ENCODE measurements at regions not wholly inside any gene's neighbourhood (a gene's known extent, or its start where the extent isn't known, plus 50 kb on each side); places are given as distances from the start of the nearest gene placed in this dataset.
"Not testable (repeated sequence)": the region's sequence is repeated elsewhere in the genome, so short reads cannot be mapped to it uniquely, and the experiment has no call there.

DNA sequence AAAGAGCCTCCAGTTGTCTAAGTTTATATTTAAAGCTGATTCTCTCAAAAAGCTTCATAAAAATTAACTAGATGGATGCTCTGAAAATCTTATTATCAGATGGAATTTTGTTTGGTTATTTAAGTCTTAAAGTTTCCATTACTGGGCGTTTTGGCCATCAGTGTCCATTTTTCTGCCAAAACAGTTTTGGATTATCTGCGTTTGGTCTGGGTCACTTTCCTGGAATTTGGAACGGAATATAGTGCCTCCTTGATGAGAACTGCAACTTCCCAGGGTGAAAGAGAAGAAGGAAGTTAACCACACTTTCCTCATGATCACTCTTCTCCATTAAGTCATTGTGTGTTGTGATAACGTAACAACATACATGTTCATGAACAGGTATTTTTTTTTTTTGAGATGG, 764.9 kb upstream of the AUTS2 start:
- H3K36me3 ChIP-seq (replicated peaks; ENCODE audit: control insufficient read depth, insufficient read depth, low read length) = no peaks in the 10 kb centered on the region
- no peak for DNase-seq
- H3K4me3 ChIP-seq (ENCODE audit: insufficient read depth, low read depth, low read length) = no peak overlapping the region
- H3K27me3 ChIP-seq (ENCODE audit: control insufficient read depth, insufficient read depth, low read length) = no peaks in the 10 kb centered on the region

DNA sequence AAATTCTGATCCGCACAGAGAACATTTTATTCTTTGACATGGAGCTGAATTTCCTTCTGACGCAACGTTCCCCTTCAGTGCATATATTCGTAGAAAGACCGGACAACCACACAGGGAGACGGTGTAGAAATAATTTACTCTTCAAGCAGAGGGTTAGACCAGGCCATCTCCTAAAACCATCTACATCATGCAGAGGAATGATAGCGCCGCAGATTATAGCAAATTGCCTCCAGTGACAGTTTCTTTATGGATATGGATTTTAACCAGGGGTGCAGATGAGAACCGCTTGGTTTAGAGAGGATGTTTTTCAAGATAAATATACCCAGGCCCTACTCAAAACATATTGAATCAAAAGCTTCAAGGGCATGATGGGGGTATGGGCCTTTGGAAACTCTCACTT, 759.3 kb upstream of the AUTS2 start:
- no peak for DNase-seq
- H3K36me3 ChIP-seq (replicated peaks; ENCODE audit: control insufficient read depth, insufficient read depth, low read length) = no peaks in the 10 kb centered on the region
- no peaks in the 10 kb centered on the region for H3K27me3 ChIP-seq (ENCODE audit: control insufficient read depth, insufficient read depth, low read length)
- H3K4me3 ChIP-seq (ENCODE audit: insufficient read depth, low read depth, low read length) = no peak overlapping the region

DNA sequence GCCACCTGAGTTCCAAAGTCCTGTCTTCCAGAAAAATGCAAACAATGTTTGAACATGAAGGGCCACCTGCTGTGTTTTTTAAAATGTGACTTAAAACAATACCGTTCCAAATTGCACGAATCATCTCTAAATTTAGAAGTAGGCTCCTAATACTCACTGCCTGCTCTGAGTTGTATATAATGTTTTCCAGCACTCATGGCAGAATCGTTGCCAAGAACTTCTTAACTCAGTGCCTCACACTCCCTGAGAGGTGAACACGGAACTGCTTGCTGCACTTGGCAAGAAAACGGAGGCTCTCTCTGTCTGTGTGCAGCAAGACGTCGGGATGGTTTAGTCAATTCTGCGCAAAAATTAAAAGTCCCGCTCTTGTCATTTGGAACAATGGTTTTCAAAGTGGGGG, 757.3 kb upstream of the AUTS2 start:
- H3K27me3 ChIP-seq (ENCODE audit: control insufficient read depth, insufficient read depth, low read length) = no peaks in the 10 kb centered on the region
- no peak for DNase-seq
- no peaks in the 10 kb centered on the region for H3K36me3 ChIP-seq (replicated peaks; ENCODE audit: control insufficient read depth, insufficient read depth, low read length)
- no peak overlapping the region for H3K4me3 ChIP-seq (ENCODE audit: insufficient read depth, low read depth, low read length)

DNA sequence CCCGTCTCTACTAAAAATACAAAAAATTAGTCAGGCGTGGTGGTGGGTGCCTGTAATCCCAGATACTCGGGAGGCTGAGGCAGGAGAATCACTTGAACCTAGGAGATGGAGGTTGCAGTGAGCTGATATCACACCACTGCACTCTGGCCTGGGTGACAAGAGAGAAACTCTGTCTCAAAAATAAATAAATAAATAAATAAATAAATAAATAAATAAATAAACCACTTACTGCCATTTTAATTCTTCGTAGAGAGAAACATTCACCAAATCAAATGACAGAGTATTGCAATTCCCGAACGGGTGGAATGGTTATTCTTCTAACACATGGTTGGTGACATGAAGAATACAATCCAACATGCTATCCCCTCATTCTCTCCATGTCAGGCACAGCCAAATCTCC, 754.3 kb upstream of the AUTS2 start:
- H3K27me3 ChIP-seq (ENCODE audit: control insufficient read depth, insufficient read depth, low read length) = not testable (repeated sequence)

DNA sequence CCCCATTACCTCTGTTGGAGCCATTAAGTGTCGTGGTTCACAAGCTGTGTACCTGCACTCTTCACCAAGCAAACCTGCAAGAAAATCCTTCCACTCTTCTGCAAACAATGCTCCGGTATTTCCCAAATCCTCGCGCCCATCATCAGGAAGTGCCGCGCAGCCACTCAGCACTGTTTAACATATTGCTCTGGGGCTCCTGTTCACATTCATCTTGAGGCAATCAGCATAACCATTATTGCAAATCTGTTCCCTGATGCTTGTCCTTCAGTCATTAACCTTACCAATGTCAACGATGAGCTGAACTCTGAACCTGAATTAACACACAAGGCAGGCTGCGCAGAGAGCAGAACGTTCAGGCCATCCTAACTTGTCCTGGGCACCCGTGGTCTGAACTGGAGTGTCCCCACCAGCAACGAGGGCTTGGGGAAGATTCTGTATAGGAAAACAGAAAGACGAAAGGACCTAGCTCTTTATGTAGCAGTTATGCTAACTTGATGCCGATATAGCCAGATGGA, 751.4 kb upstream of the AUTS2 start:
- H3K27me3 ChIP-seq (ENCODE audit: control insufficient read depth, insufficient read depth, low read length) = no peaks in the 10 kb centered on the region
- DNase-seq = no peak

More for the DNA sequence above, 754.3 kb upstream of the AUTS2 start:
- H3K4me3 ChIP-seq (ENCODE audit: insufficient read depth, low read depth, low read length); H3K36me3 ChIP-seq (replicated peaks; ENCODE audit: control insufficient read depth, insufficient read depth, low read length); DNase-seq: not testable (repeated sequence)

DNA sequence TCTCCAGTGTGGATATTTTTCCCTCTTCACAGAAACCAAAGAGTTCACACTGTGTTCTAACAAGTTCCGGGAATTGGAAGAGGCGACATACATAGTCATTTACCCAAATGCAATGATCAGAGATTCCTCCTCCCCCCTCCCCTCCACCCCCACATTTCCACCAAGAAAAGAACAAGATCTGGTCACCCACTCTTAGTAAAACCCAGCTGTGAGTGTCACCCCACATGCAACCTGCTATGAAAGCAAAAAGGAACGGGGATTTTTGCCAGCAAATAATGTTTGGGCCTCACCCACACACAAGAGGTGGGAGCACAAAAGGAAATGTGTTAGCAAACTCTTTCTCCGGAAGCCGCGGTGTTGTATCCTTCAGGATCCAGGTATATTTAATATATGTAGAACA, 745.0 kb upstream of the AUTS2 start:
- Histone ChIP-seq H3K4me3 (ENCODE audit: insufficient read depth, low read depth, low read length) (no peak overlapping the region), H3K36me3 (replicated peaks; ENCODE audit: control insufficient read depth, insufficient read depth, low read length) (no peaks in the 10 kb centered on the region)
- no peak for DNase-seq

More for the DNA sequence above, 751.4 kb upstream of the AUTS2 start:
- Histone ChIP-seq H3K4me3 (ENCODE audit: insufficient read depth, low read depth, low read length) (no peak overlapping the region), H3K36me3 (replicated peaks; ENCODE audit: control insufficient read depth, insufficient read depth, low read length) (no peaks in the 10 kb centered on the region)

DNA sequence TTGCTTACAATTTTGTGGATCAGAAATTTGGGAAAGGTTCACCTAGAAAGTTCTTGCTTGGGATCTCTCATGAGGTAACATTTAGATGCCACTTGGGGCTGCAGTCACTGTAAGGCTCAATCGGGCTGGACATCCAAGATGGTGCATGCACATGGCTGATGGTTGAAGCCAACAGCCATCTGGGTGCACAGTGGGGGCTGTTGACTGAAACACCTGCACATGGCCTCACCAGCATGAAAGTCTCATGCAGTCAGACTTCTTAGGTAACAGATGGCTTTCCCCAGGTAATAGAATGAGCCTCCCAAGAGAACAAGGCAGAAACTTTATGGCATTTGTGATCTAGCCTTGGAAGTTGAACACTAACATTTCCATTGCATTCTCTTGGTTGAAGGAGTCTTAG, 740.7 kb upstream of the AUTS2 start:
- DNase-seq = no peak
- no peaks in the 10 kb centered on the region for H3K27me3 ChIP-seq (ENCODE audit: control insufficient read depth, insufficient read depth, low read length)
- H3K36me3 ChIP-seq (replicated peaks; ENCODE audit: control insufficient read depth, insufficient read depth, low read length) = no peaks in the 10 kb centered on the region
- H3K4me3 ChIP-seq (ENCODE audit: insufficient read depth, low read depth, low read length) = no peak overlapping the region

More for the DNA sequence above, 745.0 kb upstream of the AUTS2 start:
- no peaks in the 10 kb centered on the region for H3K27me3 ChIP-seq (ENCODE audit: control insufficient read depth, insufficient read depth, low read length)

DNA sequence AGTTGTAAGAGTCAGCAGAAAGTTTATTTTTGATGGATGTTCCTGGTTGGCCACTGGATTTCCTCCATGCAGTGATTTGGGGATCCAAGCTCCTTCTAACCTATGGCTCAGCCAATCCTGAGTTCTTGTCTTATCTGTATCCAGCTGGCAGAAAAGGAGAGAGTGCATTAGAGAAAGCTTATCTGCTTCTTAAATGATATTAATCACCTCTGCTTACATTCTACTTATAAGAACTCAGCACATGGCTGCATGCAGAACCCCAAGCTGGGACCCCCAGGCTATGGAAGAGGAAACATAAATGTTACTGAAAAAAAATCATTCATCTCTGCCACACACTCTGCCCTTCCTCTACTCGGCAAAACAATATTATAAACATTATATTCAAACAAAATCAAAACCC, 739.8 kb upstream of the AUTS2 start:
- Histone ChIP-seq H3K36me3 (replicated peaks; ENCODE audit: control insufficient read depth, insufficient read depth, low read length) (no peaks in the 10 kb centered on the region), H3K27me3 (ENCODE audit: control insufficient read depth, insufficient read depth, low read length) (no peaks in the 10 kb centered on the region), H3K4me3 (ENCODE audit: insufficient read depth, low read depth, low read length) (no peak overlapping the region)
- DNase-seq = no peak

DNA sequence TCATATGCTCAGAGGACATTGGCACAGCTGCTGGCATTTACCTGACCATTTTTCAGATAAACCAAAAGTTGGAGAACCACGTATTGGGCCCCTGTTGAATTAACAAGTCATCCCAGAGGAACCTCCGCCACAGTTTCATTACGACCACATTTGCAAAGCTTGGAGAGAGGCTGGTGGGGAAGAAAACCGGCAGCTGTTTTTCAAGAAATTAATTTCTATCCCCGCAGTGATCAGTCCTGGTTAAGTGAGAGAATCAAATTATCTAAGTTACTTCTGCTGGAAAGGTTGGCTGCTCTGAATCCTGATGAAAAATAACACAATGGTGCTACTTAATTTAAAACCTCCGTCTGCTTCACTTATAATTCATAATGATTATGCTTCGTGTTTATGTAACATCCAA, 737.1 kb upstream of the AUTS2 start:
- no peak for DNase-seq
- Histone ChIP-seq H3K27me3 (ENCODE audit: control insufficient read depth, insufficient read depth, low read length) (no peaks in the 10 kb centered on the region), H3K4me3 (ENCODE audit: insufficient read depth, low read depth, low read length) (no peak overlapping the region), H3K36me3 (replicated peaks; ENCODE audit: control insufficient read depth, insufficient read depth, low read length) (no peaks in the 10 kb centered on the region)

DNA sequence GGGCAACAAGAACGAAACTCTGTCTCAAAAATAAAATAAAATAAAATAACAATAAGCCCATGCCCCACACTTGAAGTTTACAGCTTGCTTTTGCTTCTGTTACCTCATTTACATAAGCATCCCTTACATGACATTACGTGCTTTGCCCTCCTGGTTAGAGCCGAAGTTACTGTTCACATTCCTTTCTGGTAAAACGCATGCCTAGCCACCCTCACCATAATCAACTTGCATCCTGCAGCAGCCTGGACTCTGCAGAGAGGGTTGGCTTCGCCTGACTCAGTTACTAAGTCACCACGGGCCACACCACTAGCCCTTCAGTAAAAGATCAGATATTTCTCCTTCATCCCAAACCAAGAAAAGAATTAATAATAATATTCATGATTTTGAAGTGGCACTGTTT, 736.0 kb upstream of the AUTS2 start:
- no peak for DNase-seq
- Histone ChIP-seq H3K27me3 (ENCODE audit: control insufficient read depth, insufficient read depth, low read length) (no peaks in the 10 kb centered on the region), H3K36me3 (replicated peaks; ENCODE audit: control insufficient read depth, insufficient read depth, low read length) (no peaks in the 10 kb centered on the region), H3K4me3 (ENCODE audit: insufficient read depth, low read depth, low read length) (no peak overlapping the region)

DNA sequence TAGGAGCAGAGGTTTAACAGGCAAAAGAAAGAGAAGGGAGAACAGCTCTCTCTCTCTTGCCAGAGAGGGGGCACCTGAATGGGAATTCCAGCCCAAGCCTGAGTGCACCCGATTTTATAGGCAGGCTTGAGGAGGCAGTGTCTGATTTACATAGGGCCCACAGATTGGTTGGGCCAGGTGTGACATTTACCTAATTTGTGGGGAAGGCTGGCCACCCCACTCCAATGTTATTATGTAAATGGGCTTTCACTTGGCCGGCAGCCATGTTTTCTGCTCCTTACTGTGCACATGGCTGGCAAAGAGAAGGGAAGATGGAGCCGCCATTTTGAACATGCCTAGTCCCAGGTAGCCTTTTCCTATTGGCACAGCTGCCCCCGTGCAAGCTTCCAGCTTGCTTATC, 735.5 kb upstream of the AUTS2 start:
- Histone ChIP-seq H3K36me3 (replicated peaks; ENCODE audit: control insufficient read depth, insufficient read depth, low read length) (no peaks in the 10 kb centered on the region), H3K4me3 (ENCODE audit: insufficient read depth, low read depth, low read length) (no peak overlapping the region), H3K27me3 (ENCODE audit: control insufficient read depth, insufficient read depth, low read length) (no peaks in the 10 kb centered on the region)
- DNase-seq = no peak

DNA sequence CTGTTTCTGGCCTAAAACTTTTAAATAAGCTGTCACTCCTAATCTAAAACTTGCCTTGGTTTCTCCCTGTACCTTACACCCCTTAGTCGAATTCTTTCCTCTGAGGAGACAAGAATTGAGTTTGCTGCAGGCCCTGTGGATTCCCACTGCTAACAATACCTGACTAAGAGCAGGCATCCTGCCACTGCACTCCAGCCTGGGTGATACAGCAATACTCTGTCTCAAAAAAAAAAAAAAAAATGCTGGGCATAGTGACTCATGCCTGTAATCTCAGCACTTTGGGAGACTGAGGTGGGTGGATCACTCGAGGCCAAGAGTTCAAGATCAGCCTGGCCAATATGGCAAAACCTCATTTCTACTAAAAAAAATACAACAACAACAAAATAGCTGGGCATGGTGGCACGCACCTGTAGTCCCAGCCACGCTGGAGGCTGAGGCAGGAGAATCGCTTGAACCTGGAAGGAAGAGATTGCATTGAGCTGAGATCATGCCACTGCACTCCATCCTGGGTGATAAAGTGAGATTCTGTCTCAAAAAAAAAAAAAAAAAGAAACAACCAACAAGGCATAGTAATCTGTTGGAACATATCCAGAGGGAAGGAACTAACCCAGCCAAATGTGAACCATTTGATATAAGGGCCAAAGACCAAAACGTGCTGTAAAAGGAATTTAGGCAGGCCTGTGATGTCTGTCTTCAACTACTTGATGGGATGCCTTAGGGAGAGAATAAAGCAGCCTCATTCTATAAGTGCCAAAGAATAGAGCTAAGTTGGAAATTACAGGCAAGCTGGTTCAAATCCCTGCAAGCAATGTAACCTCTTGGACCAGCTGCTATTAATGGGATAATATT, 732.7 kb upstream of the AUTS2 start:
- Histone ChIP-seq H3K36me3 (replicated peaks; ENCODE audit: control insufficient read depth, insufficient read depth, low read length) (no peaks in the 10 kb centered on the region), H3K4me3 (ENCODE audit: insufficient read depth, low read depth, low read length) (no peak overlapping the region), H3K27me3 (ENCODE audit: control insufficient read depth, insufficient read depth, low read length) (no peaks in the 10 kb centered on the region)
- DNase-seq = no peak

DNA sequence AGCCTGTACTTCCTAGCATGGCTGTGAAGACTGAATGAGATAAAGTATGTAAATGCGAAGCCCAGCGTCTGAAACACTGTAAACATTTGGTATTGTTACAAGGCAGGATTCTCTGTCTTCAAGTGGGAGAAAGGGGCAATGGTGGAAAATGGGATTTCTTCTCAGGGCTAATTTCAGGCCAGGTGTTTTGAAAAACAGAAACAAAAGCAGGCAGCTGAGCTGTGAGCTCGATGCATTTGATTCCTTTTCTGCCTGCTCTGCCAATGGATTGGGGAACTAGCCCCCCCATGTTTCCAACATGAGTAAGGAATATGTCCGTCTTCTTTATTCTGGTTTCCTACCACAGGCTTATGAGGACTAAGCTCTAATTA, 732.1 kb upstream of the AUTS2 start:
- H3K27me3 ChIP-seq (ENCODE audit: control insufficient read depth, insufficient read depth, low read length) = no peaks in the 10 kb centered on the region
- no peak overlapping the region for H3K4me3 ChIP-seq (ENCODE audit: insufficient read depth, low read depth, low read length)
- DNase-seq = no peak
- no peaks in the 10 kb centered on the region for H3K36me3 ChIP-seq (replicated peaks; ENCODE audit: control insufficient read depth, insufficient read depth, low read length)

DNA sequence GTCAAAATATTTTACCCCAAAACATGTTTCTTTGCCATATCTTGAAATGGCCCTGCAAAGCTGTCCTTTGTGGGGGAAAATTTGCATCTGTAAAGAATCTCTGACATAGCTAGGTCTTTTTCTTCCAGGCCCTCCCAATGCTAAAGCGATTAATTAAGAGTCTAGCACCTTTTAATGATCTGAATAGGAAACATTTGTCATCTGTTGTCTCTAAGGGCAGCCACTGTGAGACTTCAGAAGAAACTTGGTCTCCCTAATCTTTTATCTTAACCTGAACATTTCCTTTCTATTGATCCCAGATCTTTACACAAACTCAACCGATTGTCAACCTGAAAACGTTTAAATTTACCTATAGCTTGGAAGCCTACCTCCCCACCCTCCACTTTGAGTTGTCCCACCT, 731.6 kb upstream of the AUTS2 start:
- H3K27me3 ChIP-seq (ENCODE audit: control insufficient read depth, insufficient read depth, low read length); DNase-seq; H3K36me3 ChIP-seq (replicated peaks; ENCODE audit: control insufficient read depth, insufficient read depth, low read length); H3K4me3 ChIP-seq (ENCODE audit: insufficient read depth, low read depth, low read length): not testable (repeated sequence)

DNA sequence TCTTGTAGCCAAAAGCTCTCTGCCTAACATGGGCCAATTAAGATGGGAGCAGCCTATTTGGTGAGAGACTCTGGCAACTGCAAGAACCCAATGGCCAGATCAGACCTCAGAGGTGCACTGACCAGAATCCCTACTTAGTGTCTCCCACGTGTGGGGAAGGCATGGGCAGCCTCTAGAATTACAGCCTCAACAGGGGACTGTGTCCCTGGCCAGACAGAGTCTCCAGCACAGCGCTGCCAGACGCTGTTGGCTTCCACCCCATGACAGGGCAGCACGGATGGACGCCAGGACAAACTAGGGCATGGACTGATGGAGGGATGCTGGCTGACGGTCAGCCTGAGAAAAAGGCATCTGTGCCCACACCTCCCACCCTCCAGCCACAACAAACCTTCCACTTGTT, 729.3 kb upstream of the AUTS2 start:
- Histone ChIP-seq H3K36me3 (replicated peaks; ENCODE audit: control insufficient read depth, insufficient read depth, low read length) (no peaks in the 10 kb centered on the region), H3K4me3 (ENCODE audit: insufficient read depth, low read depth, low read length) (no peak overlapping the region), H3K27me3 (ENCODE audit: control insufficient read depth, insufficient read depth, low read length) (no peaks in the 10 kb centered on the region)
- no peak for DNase-seq

DNA sequence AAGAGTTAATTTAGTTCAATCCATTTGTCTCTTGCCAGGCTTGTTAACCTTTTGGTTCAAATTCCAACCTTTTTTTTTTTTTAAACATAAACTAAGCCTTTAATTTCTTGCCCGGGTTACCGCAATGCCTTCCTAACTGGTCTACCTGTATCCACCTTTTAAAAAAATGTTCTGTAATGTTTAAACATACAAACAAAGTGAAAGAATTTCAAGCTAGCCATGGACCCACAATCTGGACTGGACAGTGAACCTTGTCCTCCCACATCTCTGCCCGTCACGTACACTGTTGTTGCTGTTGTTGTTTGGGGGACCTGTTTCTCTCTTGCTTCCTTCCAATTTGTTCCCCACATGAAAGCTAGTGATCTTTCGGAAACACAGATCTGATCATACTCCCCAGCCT, 724.7 kb upstream of the AUTS2 start:
- Histone ChIP-seq H3K4me3 (ENCODE audit: insufficient read depth, low read depth, low read length) (no peak overlapping the region), H3K27me3 (ENCODE audit: control insufficient read depth, insufficient read depth, low read length) (no peaks in the 10 kb centered on the region), H3K36me3 (replicated peaks; ENCODE audit: control insufficient read depth, insufficient read depth, low read length) (no peaks in the 10 kb centered on the region)
- no peak for DNase-seq
